Activated CD4-positive, alpha-beta T cell treated with anti-CD3 and anti-CD28 coated beads, Interleukin-2, amount 50 U/mL, for 24 hours (primary cell): ENCODE measurements at regions not wholly inside any gene's neighbourhood (a gene's known extent, or its start where the extent isn't known, plus 50 kb on each side); places are given as distances from the start of the nearest gene placed in this dataset.
A peak's percentile ranks its signal among the peaks of the same experiment; 100 is the strongest.
"Not testable (repeated sequence)": the region's sequence is repeated elsewhere in the genome, so short reads cannot be mapped to it uniquely, and the experiment has no call there.

Experiments used
- DNase-seq, 2 donors: peaks; one replicate each; pipeline ENCODE4 v3.0.0-alpha.2; 2020; ENCODE audit warnings: low read depth in 1 of 2, low spot score in 1 of 2

GRCh38 chr3:197407526-197407925, 109.1 kb upstream of the DLG1 start:
- no peak for DNase-seq

GRCh38 chr3:197407053-197407452, 108.6 kb upstream of the DLG1 start:
- DNase-seq, result no peak

- DNase-seq, result no peak
These were observed 107.9 kb upstream of the DLG1 start for GRCh38 chr3:197406266-197406665.

- DNase-seq, result no peak
These were observed 106.3 kb upstream of the DLG1 start for GRCh38 chr3:197404754-197405153.

GRCh38 chr3:197404030-197404429, 105.6 kb upstream of the DLG1 start:
- no peak for DNase-seq

GRCh38 chr3:197402401-197402800, 104.0 kb upstream of the DLG1 start:
- not testable (repeated sequence) for DNase-seq

GRCh38 chr3:197399486-197399885, 101.1 kb upstream of the DLG1 start:
- DNase-seq, result no peak

- DNase-seq, result peak in 1 of 2 donors; percentile 21
These were observed 100.0 kb upstream of the DLG1 start for GRCh38 chr3:197398286-197398878.

GRCh38 chr3:197397838-197398237, 99.4 kb upstream of the DLG1 start:
- no peak for DNase-seq

- peak; percentile 6 to 27 for DNase-seq
These were observed 96.3 kb upstream of the DLG1 start for GRCh38 chr3:197394464-197395321.

- not testable (repeated sequence) for DNase-seq
These were observed 95.7 kb upstream of the DLG1 start for GRCh38 chr3:197394126-197394463.

- no peak for DNase-seq
These were observed 95.3 kb upstream of the DLG1 start for GRCh38 chr3:197393711-197394110.

GRCh38 chr3:197392961-197393360, 94.5 kb upstream of the DLG1 start:
- no peak for DNase-seq

GRCh38 chr3:197381371-197381770, 83.0 kb upstream of the DLG1 start:
- no peak for DNase-seq

GRCh38 chr3:197380786-197381185, 82.4 kb upstream of the DLG1 start:
- no peak for DNase-seq

- DNase-seq, result no peak
These were observed 80.7 kb upstream of the DLG1 start for GRCh38 chr3:197378985-197379718.

- DNase-seq, result no peak
These were observed 78.5 kb upstream of the DLG1 start for GRCh38 chr3:197376735-197377555.

- DNase-seq, result no peak
These were observed 77.6 kb upstream of the DLG1 start for GRCh38 chr3:197376020-197376419.

- no peak for DNase-seq
These were observed 76.6 kb upstream of the DLG1 start for GRCh38 chr3:197375001-197375441.

- no peak for DNase-seq
These were observed 74.7 kb upstream of the DLG1 start for GRCh38 chr3:197373096-197373495.

- no peak for DNase-seq
These were observed 73.7 kb upstream of the DLG1 start for GRCh38 chr3:197372047-197372661.
